Mesenteric fat pad (tissue), 1 donor: ENCODE measurements at regions not wholly inside any gene's neighbourhood (a gene's known extent, or its start where the extent isn't known, plus 50 kb on each side); places are given as distances from the start of the nearest gene placed in this dataset.
"Not testable (repeated sequence)": the region's sequence is repeated elsewhere in the genome, so short reads cannot be mapped to it uniquely, and the experiment has no call there.

Source experiments
- DNase-seq: peaks from one replicate; pipeline ENCODE4 v3.0.0-alpha.2; 2020; ENCODE audit warnings: low spot score
- donor health status: DM: yes; HTN: yes; CAD: no.

GRCh38 chr20:19025430-19026120 lies 186.9 kb upstream of the SLC24A3 start:
- no peak for DNase-seq

GRCh38 chr20:19026121-19026878 lies 186.1 kb upstream of the SLC24A3 start:
- DNase-seq: no peak

- DNase-seq: no peak
Observed at GRCh38 chr20:19026901-19027644, 185.4 kb upstream of the SLC24A3 start.

GRCh38 chr20:19027971-19028370 lies 184.5 kb upstream of the SLC24A3 start:
- DNase-seq: no peak

GRCh38 chr20:19041787-19042186 lies 170.7 kb upstream of the SLC24A3 start:
- DNase-seq: no peak

GRCh38 chr20:19045371-19045770 lies 167.1 kb upstream of the SLC24A3 start:
- DNase-seq: no peak

GRCh38 chr20:19047040-19047950 lies 165.1 kb upstream of the SLC24A3 start:
- DNase-seq: no peak

- DNase-seq: no peak
Observed at GRCh38 chr20:19047951-19048296, 164.5 kb upstream of the SLC24A3 start.

GRCh38 chr20:19048995-19049501 lies 163.4 kb upstream of the SLC24A3 start:
- DNase-seq: no peak

- no peak for DNase-seq
Observed at GRCh38 chr20:19049514-19049913, 162.9 kb upstream of the SLC24A3 start.

- no peak for DNase-seq
Observed at GRCh38 chr20:19056909-19057308, 155.5 kb upstream of the SLC24A3 start.

GRCh38 chr20:19064788-19065187 lies 147.7 kb upstream of the SLC24A3 start:
- DNase-seq: not testable (repeated sequence)

GRCh38 chr20:19067986-19068385 lies 144.5 kb upstream of the SLC24A3 start:
- no peak for DNase-seq

- no peak for DNase-seq
Observed at GRCh38 chr20:19070026-19070425, 142.4 kb upstream of the SLC24A3 start.

GRCh38 chr20:19070681-19071445 lies 141.6 kb upstream of the SLC24A3 start:
- DNase-seq: no peak

- DNase-seq: no peak
Observed at GRCh38 chr20:19071446-19071725, 141.1 kb upstream of the SLC24A3 start.

GRCh38 chr20:19071902-19072498 lies 140.4 kb upstream of the SLC24A3 start:
- DNase-seq: no peak

- no peak for DNase-seq
Observed at GRCh38 chr20:19072988-19073387, 139.5 kb upstream of the SLC24A3 start.

- no peak for DNase-seq
Observed at GRCh38 chr20:19073584-19074218, 138.7 kb upstream of the SLC24A3 start.

- no peak for DNase-seq
Observed at GRCh38 chr20:19074356-19074755, 138.1 kb upstream of the SLC24A3 start.
